ENCODE measurements at regions not wholly inside any gene's neighbourhood (a gene's known extent, or its start where the extent isn't known, plus 50 kb on each side); places are given as distances from the start of the nearest gene placed in this dataset.

DNA sequence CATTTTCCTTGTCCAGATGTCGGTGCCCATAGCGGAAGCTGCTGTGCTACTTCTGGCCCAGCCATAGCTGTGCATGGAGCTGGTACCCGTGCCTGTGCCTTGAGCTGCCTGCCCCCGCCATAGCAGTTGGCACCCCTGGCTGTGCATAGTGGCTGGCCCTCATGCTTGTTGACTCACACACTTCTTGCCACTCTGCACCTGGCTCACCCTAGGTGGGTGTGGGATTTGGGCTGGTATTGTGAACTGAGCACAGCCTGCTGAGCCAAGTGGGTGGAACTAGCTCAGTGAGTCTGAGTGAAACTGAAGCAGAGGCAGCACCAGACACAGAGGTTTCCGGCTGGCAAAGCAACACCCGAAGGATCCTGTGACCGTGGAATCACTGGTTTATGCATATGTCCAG lies 689.5 kb upstream of the EYS start:
- no TSS peak for BruUV-seq (replicated peaks)
- intact Hi-C loops (cut with micrococcal nuclease): no loop called here
- dilution Hi-C loops (cut with MboI; ENCODE audit: extremely low pct_ligation_motif_present, low sequenced_read_pairs): no loop called here
- Histone ChIP-seq H2AFZ (ENCODE audit: low read depth, low read length) (no peak overlapping the region), H3K9me3 (replicated peaks; ENCODE audit: control insufficient read depth, insufficient read depth, low read length) (peaks cover 3% of the 10 kb centered on the region), H3K36me3 (ENCODE audit: control insufficient read depth in 2 of 2, extremely low read depth in 1 of 2, insufficient read depth in 2 of 2, low read length in 2 of 2) (no peaks in the 10 kb centered on the region), H3K4me2 (ENCODE audit: insufficient read depth, low read length) (no peak overlapping the region), H3K27me3 (ENCODE audit: control insufficient read depth in 2 of 2, insufficient read depth in 2 of 2, low read length in 2 of 2) (no peaks in the 10 kb centered on the region), H4K20me1 (replicated peaks; ENCODE audit: control insufficient read depth, extremely low read depth, insufficient read depth, low read length) (no peaks in the 10 kb centered on the region), H3K9ac (replicated peaks; ENCODE audit: extremely low read depth, insufficient read depth, low read length) (no peak overlapping the region), H3K4me3 (replicated peaks in 1 of 3; ENCODE audit: insufficient read depth in 1 of 3, low read depth in 1 of 3, low read length in 3 of 3) (no peak overlapping the region), H3K4me1 (ENCODE audit: control insufficient read depth, extremely low read depth, insufficient read depth, low read length) (no peaks in the 10 kb centered on the region), H3K79me2 (ENCODE audit: control insufficient read depth, insufficient read depth, low read length) (no peaks in the 10 kb centered on the region), H3K27ac (ENCODE audit: insufficient read depth, low read depth, low read length) (no peak overlapping the region), H3K9me1 (replicated peaks; ENCODE audit: control insufficient read depth, extremely low read depth, insufficient read depth, low read length) (no peaks in the 10 kb centered on the region)
- DNase-seq (ENCODE audit: low read depth, low spot score) (no peak), FAIRE-seq (no peak)
- TF ChIP-seq POLR2A (IDR thresholded peaks at IDR 0.05; ENCODE audit: low read depth, low read length): no peak
- TF ChIP-seq GATA2 (IDR thresholded peaks at IDR 0.05; ENCODE audit: insufficient read depth, insufficient read length, low read depth, low read length): no peak
- TF ChIP-seq JUN (IDR thresholded peaks at IDR 0.05; ENCODE audit: borderline replicate concordance, insufficient read depth, insufficient read length, low read depth): no peak
- no peak for TF ChIP-seq MYC (IDR thresholded peaks at IDR 0.05; ENCODE audit: low read depth, low read length)
- no peak for TF ChIP-seq POLR2AphosphoS5 (IDR thresholded peaks at IDR 0.05; ENCODE audit: insufficient read depth, low read depth, low read length)
- TF ChIP-seq, protein P1, sequence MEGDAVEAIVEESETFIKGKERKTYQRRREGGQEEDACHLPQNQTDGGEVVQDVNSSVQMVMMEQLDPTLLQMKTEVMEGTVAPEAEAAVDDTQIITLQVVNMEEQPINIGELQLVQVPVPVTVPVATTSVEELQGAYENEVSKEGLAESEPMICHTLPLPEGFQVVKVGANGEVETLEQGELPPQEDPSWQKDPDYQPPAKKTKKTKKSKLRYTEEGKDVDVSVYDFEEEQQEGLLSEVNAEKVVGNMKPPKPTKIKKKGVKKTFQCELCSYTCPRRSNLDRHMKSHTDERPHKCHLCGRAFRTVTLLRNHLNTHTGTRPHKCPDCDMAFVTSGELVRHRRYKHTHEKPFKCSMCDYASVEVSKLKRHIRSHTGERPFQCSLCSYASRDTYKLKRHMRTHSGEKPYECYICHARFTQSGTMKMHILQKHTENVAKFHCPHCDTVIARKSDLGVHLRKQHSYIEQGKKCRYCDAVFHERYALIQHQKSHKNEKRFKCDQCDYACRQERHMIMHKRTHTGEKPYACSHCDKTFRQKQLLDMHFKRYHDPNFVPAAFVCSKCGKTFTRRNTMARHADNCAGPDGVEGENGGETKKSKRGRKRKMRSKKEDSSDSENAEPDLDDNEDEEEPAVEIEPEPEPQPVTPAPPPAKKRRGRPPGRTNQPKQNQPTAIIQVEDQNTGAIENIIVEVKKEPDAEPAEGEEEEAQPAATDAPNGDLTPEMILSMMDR (IDR thresholded peaks at IDR 0.05; ENCODE audit: extremely low read depth in 1 of 2, insufficient read depth in 1 of 2, low read depth in 1 of 2, low read length in 2 of 2): no peak
- no peak for TF ChIP-seq EZH2 (IDR thresholded peaks at IDR 0.05; ENCODE audit: borderline replicate concordance, low read depth, low read length, severe bottlenecking)
- CTCF ChIA-PET: no interaction called here
- POLR2A ChIA-PET: no interaction called here

DNA sequence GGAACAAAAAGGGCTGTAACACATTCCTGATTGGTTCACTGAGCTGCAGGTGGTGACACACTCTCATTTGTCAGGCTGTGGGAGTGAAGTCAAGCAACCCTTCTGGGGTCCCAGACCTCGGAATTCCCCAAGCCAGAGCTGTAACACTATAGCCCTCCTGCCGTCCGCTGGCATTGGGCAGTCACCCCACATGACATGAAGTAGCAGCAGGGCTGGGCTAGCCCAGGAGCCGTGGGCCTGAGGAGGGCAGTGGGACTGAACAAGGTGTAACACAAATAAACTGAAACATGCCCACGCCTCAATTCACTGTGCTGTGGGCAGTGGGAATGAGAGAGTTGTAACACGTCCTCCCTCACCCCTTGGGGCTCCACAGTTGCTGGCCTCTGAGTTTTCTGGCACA lies 689.1 kb upstream of the EYS start:
- no peak for DNase-seq (ENCODE audit: low read depth, low spot score)
- Histone ChIP-seq H2AFZ (ENCODE audit: low read depth, low read length) (no peak overlapping the region), H3K27me3 (ENCODE audit: control insufficient read depth in 2 of 2, insufficient read depth in 2 of 2, low read length in 2 of 2) (no peaks in the 10 kb centered on the region), H3K4me1 (ENCODE audit: control insufficient read depth, extremely low read depth, insufficient read depth, low read length) (no peaks in the 10 kb centered on the region), H3K4me2 (ENCODE audit: insufficient read depth, low read length) (no peak overlapping the region), H3K4me3 (replicated peaks in 1 of 3; ENCODE audit: insufficient read depth in 1 of 3, low read depth in 1 of 3, low read length in 3 of 3) (no peak overlapping the region), H3K36me3 (ENCODE audit: control insufficient read depth in 2 of 2, extremely low read depth in 1 of 2, insufficient read depth in 2 of 2, low read length in 2 of 2) (no peaks in the 10 kb centered on the region), H4K20me1 (replicated peaks; ENCODE audit: control insufficient read depth, extremely low read depth, insufficient read depth, low read length) (no peaks in the 10 kb centered on the region), H3K9me1 (replicated peaks; ENCODE audit: control insufficient read depth, extremely low read depth, insufficient read depth, low read length) (no peaks in the 10 kb centered on the region), H3K9ac (replicated peaks; ENCODE audit: extremely low read depth, insufficient read depth, low read length) (no peak overlapping the region), H3K9me3 (replicated peaks; ENCODE audit: control insufficient read depth, insufficient read depth, low read length) (peaks cover 3% of the 10 kb centered on the region), H3K79me2 (ENCODE audit: control insufficient read depth, insufficient read depth, low read length) (no peaks in the 10 kb centered on the region), H3K27ac (ENCODE audit: insufficient read depth, low read depth, low read length) (no peak overlapping the region)
- intact Hi-C loops (cut with micrococcal nuclease): no loop called here
- no TSS peak for BruUV-seq (replicated peaks)
- CTCF ChIA-PET: no interaction called here
- no peak for FAIRE-seq
- TF ChIP-seq FOS (IDR thresholded peaks at IDR 0.05; ENCODE audit: borderline replicate concordance, insufficient read depth, low read length): no peak
- POLR2A ChIA-PET: no interaction called here
- dilution Hi-C loops (cut with MboI; ENCODE audit: extremely low pct_ligation_motif_present, low sequenced_read_pairs): no loop called here

Data from endothelial cell of umbilical vein (primary cell).